ENCODE measurements at regions not wholly inside any gene's neighbourhood (a gene's known extent, or its start where the extent isn't known, plus 50 kb on each side); places are given as distances from the start of the nearest gene placed in this dataset.

DNA sequence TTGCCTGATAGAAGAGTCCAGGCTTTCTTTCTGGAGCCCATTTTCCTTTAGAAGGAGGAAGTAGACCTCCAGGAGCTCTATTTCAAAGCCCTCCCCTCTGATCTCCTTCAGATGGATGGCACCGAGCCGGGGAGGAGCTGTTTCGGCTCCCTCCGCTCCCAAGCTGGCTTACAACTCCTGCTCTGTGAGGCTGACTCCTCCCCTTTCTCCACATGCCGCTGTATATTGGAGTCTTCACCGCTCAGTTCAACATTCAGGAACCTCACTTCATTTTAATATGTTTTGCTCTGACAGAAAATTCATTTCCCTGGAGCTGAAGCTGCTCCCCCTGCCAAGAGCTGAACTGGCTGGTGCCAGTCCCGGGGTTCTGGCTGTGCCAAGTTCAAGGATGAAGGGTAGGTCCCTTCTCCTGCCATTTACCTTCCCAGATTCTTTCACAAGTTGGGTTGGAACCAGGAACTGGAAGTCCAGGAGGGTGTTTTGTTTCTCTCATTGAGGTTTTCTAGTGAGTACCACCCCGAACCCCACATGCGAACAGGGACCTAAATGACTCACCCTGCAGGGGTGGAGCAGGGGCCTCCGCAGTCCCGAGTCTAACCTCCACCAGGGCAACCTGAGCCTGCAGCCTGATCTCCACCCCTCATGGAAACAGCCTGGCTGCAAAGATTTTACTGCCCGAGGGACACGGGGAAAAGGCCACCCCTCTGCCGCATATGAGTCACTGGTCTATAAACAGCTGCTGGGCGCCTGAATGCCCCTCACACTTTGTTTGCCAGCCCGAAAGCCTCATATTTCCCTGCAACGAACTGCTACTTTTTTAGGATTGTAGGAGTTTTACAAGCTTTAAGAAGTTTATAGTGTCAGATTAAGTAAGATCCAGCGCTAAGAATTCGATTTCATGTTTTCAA, 68.6 kb upstream of the FOXA2 start:
- no peak for DNase-seq (ENCODE audit: low read depth)

DNA sequence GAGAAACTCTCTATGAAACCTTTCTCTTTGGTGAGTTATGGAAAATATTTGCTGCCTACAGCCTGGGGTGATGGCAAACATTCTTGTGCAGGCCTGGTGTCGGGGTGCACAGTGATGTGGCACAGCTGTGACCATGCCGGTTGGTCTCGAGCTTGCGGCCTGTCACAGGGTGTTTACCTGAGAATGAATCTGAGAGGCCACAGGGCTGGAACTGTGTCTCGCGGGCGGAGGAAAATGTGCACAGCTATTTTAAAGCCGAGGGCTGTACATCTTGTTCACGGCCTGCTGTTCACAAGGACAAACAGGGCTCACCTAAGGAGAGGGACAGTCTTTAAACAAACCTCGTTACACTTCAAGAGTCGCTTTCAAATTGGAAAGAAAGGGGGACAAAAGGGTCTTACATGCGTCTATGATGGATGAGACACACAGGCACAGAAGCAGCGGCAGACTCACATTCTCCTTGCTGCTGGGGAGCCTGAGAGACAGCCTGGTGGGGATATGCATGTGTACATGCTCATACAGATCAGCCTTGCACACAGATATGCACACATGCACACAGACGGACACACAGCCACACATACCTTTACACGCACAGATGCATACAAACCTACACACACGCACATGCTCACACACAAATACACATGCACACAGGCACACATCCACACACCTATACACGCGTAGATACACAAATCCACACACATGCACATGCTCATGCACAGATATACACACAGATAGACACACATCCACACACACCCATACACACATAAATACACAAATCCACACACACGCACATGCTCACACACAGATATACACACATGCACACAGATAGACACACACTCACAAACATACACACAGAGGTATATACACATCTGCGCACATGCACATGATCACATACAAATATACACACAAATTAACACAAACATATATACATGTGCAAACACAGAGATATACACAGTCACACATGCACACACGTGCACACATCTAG, 69.6 kb upstream of the FOXA2 start:
- DNase-seq (ENCODE audit: low read depth), result no peak

DNA sequence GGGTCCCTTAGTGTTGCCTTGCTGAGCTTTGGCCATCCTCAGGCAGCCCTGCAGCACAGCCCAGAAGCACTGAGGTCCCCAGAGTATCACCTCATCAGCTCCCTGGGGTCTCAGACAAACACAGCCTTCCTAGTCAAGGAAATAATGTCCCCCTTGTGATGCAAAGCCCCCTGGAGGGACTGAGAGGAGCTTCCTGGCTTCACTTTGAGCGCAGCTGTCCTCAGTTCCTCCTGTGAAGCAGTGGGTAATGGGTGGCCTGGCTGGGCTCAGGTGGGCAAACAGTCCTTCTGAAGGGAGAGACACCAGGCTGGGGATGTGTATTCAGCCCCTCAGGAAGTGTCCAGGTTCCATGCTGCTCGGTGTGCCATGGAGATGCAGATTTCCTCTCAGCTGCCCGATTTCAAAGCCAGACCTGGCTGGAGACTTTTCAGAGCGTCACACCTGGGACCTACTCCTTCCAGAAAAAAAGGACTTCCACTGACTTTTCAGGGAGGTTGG, 79.2 kb upstream of the FOXA2 start:
- no peak for DNase-seq (ENCODE audit: low read depth)

DNA sequence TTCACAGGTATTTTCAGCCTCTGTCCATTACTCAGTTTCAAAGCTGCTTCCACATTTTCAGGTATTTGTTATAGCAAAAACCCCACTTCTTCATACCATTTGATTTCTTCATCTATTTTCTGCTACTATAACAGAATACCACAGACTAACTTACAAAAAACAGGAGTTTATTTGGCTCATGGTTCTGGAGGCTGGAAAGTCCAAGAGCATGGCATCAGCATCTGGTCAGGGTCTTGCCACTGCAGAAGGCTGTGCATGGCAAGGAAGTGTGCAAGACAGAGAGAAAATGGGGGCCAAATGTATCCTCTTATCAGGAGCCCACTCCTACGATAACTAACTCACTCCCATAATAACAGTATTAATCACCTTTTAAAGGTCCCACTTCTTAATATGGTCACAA, 82.8 kb upstream of the FOXA2 start:
- DNase-seq (ENCODE audit: low read depth), result no peak

DNA sequence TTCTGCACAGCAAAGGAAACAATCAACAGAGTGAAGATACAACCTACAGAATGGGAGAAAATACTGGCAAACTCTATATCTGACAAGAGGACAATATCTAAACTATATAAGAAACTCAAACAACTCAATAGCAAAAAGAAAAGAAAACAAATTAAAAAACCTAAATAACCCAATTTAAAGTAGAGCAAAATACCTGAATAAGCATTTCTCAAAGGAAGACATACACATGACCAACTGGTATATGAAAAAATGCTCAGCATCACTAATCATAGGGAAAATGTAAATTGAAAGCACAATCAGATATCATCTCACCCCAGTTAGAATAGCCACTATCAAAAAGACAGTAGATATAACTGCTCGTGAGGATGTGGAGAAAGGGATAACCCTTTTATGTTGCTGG, 87.8 kb upstream of the FOXA2 start:
- no peak for DNase-seq (ENCODE audit: low read depth)

DNA sequence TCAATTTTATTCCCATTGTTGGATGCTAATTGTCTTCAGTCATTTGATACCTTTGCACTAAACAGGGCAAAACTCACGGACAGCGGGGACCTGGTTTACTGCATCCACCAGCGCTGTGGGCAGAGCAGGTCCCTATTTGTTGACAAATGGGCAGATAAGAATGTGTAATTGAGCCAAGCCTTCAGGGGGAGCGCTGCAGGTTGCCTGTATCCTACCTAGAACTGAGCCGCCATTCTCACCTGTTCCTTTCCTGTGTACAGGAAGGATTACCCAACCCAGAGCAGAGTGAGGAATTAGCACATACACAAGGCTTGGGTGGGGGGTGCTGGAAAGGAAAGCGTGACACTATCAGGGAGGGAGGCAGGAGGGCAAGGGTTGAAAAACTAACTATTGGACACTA, 89.1 kb upstream of the FOXA2 start:
- no peak for DNase-seq (ENCODE audit: low read depth)

DNA sequence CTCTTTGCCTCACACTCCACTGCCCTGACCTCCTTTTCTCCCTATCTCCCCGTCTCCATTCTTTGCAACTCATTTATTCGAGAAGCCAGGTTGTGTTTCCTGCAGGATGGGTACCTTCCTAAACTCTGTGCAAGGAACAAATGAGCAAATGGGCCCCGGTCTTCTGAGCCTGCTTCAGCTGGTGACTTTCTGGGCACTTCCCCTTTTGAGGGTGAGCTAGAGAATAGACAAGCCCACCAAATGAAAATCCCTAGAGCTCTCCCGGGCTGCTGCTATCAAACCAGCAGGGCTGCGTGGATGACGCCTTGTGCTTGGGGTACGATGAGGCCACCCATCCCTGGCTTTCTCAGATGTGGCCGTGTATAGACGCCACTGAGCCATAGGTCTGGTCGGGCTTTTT, 91.0 kb upstream of the FOXA2 start:
- DNase-seq (ENCODE audit: low read depth), result no peak

DNA sequence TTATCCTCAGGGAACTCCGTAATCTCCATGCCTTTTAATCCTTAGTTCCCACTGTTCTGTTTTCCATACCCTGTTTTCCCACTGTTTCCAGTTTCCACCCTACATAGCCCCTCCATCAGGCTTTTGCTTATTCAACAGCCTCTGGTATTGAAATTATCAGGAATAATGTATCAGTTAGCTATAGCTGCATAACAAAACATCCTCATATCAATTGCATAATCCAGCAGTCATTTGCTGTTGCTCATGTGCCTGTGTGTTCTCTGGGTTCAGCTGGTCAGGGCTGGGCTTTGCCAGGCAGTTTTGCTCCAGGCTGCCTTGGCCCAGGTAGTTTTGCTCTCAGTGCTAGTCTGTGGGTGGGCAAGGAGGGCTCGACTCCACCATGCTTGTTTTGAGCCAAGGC, 94.3 kb upstream of the FOXA2 start:
- DNase-seq (ENCODE audit: low read depth), result no peak

DNA sequence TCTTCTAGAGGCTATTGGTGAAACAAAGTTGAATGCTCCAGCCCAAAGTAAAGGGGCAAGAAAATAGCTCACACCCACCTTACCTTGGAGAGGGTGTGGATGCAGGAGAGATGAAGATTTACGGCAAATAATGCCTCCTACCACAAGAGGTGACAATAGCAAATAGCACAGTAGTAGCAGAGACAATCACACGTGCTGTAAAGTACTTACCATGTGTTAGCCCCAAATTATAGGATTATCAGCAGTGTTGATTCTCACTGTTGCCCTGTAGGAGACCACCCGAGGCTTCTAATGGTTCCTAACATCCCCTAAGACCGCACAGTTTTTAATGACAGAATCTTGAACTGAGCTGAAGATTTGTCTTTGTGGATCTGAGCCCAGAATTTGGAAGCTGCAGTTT, 94.8 kb upstream of the FOXA2 start:
- no peak for DNase-seq (ENCODE audit: low read depth)

DNA sequence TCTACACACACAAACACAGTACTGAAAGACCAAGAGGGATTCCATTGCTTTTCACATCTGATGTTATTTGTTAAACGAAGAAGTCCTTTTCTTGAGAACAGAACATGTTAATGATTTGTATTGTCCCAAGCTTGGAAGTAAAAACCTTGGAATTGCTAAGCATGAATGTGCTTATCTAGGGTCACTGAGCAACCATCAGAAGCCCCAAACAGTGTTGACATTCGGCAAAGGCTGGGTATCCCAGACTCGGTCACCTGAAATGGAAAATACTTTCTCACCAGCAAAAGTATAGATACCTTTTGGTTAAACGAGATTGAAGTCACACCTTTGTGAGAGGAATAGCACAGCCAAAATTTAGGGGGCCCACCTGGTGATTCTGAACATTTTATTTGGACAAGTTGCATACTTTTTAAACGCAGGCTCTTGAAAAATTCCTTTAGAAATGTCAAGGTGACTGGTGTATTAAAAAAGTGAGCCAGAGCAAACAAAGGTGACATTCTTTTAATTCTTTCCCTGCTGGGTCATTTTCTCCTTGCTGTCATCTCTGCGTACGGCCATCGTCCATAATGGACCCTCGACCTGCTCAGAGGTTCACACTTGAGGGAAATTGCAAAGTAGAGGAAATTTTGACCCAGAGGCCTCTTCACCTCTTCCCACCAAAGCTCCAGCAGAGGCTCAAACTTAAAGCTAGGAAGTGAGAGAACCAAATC, 95.8 kb upstream of the FOXA2 start:
- DNase-seq (ENCODE audit: low read depth), result no peak

DNA sequence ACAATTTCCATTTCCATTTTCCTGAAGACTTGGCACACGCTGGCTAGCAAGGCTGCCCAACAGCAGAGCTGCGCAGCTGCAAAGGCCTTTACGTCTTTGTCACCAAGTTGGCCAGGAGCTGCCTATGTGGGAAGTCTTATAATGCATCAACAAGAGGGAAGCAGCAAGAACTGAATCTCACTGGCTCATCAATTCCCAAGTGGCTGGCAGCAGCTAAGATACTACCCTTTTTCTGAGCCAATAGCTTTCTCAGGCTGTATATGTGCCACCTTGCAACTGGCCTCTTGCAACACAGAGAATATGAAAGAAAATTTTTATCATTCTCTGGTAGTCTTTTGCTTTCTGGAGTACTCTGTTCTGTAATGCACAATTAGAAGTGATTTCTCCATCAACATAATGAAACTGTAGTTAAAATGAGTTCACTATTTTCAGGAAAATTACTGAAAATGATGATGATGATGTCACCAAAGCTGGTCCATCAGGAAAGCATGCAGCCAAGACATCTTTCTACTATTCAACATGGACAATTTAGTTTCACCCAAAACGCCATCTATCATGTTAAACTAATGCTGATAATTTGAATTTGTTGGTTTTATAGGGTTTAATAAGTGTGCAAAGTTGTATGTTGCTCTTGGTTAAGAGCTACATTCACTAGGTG, 97.3 kb upstream of the FOXA2 start:
- no peak for DNase-seq (ENCODE audit: low read depth)

DNA sequence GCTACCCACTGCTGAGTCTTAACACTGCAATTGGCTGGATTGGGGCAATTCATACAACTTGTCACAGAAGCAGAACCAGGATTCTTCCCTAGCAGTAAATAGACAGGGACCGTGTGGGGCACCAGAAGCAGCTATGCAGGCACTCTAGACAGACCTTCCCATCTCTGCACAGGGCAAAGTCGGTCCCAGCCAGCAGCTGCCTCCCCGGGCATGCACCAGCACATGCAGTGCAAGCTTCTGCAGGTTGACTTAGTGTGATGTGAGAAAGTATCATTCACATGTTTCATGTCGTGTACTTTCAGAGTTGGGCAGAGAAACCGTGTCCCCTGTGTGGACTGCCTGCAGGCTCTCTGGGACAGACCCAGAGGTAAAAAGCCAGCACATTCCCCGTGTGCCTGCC, 98.0 kb upstream of the FOXA2 start:
- no peak for DNase-seq (ENCODE audit: low read depth)

DNA sequence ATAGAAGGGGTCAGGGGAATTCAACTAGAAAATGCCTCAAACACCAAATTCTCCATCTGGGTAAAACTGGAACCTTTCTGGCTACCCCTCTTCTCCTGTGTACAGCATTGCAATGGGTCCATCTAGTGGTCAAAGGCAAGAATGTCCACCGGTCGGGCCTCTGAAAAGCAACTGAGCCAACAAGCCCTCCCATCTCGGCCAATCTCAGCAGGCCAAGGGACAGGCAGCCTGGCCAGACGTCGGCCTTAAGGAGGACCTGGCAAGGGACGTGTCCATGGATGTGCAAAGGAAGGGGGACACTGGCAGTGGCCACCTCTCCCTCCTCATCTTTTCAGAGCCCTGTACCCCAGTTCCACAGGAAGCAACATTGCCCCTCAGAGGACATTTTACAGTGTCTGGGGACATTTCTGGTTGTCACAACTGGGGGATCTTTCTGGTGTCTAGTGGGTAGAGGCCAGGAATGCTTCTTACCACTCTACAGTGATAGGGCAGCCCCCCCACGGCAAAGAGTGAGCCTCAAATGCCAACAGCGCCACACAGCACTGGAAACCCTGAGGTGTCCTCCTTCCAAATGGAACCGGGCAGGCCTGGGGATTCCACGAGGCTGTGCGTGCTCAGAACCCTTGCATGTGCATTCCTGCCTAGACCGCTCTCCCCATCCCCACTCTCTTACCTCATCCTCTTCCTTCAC, 99.8 kb upstream of the FOXA2 start:
- DNase-seq (ENCODE audit: low read depth), result no peak

DNA sequence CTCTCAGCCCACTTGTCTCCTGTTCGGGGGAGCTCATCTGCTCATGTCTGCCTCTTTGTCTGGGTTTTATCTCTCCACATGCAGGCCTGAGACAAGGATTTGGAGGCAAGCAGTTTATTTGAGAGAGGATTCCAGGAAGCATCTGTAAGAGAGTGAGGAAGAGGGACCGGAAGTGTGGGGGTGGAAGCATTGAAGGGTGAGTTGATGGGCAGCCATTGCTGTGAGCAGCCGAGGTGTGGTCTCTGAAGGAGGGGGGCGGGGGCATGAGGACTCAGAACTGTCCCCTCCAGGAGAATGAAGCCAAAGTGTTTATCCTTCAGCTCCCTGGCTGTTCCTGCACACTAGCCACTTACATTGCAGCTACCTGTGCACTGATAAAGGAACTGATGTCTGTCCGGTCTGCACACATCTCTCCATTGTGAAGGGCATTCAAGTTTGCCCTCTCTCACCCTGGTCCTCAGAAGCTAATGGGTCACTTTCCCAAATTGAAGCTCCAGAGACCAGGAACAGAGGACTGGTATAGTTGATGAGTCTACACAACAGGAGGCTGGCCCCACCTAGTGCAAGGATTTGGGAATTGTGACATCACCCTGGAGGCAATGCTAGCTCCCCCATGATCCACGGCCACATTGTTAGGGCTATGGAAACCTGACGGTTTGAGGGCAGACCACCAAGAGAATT, 100.5 kb upstream of the FOXA2 start:
- no peak for DNase-seq (ENCODE audit: low read depth)

DNA sequence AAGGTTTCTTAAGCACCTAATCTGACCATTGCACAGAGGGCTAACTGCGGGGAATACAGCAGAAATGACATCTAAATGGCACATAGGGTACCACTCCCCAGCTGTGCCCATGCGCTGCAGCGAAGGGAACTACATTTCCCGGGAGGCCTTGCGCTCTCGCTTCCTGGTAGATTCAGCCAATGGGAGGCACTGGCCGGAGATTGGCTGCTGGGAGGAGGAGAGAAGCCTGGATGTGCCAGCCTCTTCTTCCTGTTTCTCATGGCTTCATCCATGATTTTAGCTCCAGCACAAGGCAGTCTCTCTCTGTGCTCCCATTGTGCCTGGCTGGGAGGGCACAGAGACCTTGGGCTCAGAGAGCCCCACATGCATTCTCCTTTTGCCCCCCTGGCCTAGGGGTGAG, 101.7 kb upstream of the FOXA2 start:
- no peak for DNase-seq (ENCODE audit: low read depth)

DNA sequence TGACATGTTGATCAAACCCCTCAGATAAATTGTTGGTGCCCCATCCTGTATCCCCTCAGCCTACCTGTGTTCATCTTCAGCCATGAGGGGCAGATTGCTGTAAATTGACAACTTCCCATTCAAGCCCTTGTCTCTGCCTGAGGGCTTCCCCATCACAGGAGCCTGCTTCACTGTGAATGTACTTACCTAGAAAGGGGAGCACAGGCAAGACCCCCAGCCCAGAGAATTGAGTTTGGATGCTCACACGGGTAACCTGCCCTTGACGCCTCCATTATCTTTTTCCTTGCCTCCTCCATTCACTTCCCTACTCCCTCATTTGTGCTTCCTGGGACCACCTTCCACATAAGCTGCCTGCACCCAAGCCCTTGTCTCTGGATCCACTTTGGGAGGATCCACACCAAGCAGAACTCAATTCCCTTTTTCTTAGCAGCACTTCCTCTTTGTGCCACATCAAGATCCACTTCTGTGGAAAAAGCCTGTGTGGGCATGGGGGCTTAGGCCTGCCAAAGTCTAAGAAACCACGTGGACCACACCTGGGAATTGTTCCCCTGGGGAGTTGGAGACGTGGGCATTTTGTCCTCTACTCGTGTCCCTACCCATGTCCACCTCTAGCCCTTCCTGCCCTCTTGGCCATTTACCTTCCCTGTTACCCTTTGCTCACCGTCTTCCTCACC, 103.4 kb upstream of the FOXA2 start:
- no peak for DNase-seq (ENCODE audit: low read depth)

DNA sequence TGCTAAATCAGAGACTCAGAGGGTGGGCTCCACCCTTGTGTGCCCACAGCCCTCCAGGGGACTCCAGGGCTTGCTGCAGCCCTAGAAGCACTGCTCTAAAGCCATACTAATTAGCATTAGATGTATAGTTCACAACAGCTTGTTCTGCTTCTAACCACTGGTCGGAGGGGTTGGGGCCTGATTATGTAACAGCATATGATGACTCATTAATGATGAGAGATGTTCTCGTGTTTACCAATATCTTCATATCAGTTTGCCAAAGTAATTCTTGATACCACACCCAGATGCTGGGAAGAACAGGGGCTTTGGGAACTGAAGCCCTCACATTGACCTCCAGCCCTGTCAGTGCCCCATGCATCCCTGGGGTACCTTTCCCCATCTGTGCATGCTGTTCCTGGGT, 104.1 kb upstream of the FOXA2 start:
- no peak for DNase-seq (ENCODE audit: low read depth)

DNA sequence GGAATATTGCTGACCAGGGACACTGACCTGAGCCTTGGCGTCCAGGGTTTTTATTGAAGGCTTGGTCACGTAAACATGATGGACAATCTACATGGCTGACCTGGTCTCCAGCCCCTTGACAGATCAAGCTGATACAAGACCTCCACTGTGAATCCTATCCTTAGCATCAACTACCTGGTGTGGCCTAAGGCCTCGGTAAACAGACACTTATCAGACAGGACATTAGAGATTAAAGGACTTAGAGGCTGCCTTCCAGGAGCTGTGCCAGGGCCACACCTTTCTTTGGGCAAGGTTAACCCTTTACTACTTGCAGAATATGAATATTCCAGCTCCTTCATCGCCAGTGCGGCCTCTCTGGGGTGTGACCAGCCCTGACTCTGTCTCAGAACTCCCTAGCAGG, 104.9 kb upstream of the FOXA2 start:
- DNase-seq (ENCODE audit: low read depth), result no peak

DNA sequence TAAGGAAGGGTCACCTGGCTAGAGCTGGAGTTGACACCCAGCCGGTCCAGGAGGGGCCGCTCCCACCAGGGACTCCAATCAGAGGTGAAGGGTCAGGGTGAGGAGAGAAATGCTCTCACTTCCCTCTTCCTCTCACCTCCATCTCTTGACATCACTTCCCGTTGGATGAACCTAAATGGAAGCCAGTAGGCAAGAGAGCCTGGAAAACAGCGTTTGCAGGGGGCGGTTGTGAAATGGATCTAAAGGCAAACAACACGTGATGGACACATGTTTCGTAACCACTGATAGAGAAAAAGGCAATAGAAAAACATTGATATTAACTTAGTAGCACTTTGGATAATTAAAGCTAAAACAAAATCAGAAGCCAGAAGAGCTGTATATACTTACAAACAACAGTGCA, 105.6 kb upstream of the FOXA2 start:
- no peak for DNase-seq (ENCODE audit: low read depth)

DNA sequence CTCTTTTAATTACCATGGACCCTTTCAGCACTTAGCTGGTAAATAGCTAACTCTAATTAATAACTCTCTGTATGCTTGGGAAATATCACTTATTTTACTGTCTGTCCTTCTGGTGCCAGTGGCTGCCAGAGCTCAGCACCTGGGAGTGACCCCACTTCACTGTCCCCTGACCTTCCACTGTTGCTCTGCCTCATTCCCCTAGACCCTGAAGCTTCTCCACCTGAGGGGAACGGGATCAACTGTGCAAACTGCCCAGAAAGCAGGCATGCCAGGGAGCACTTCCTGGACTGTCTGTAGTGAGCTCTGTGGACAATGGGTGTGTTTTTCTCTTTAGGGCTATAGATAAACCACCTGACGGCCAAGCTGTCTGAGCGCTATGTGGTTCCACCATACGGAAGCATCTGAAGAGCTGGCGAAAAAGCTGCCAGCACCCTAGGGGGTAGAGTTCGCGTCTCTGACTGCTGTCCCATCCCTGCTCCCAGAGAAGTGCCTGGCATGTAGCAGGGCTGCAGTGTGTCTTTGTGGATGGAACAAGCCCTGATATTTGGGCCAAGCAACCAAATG, 106.3 kb upstream of the FOXA2 start:
- DNase-seq (ENCODE audit: low read depth), result no peak
